ENCODE measurements at regions not wholly inside any gene's neighbourhood (a gene's known extent, or its start where the extent isn't known, plus 50 kb on each side); places are given as distances from the start of the nearest gene placed in this dataset.

DNA sequence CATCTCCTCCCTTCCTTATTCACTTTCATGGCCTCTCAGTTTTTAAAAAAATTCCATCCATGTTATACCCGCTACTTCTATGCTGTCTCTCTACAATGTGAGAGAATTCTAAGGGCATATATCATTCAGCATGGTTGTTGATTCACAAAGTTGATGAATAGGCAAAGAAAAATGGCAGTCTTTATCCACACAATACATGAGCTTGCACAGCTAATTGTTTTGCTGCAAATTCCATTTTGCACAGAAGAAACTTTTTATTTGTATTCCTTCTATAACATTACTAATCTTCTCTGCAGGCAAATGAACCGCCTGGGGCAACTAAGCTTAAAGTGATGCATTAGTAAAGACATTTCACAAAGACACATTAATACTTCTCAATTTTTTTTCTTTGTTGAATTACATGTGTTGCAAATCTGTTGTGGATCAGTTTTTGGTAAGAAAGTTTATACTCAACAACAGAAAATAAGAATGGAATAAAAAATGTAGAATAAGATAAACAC, 196.9 kb downstream of the LIG4 start:
- CTCF ChIA-PET, result no interaction called here
- POLR2A ChIA-PET, result no interaction called here

DNA sequence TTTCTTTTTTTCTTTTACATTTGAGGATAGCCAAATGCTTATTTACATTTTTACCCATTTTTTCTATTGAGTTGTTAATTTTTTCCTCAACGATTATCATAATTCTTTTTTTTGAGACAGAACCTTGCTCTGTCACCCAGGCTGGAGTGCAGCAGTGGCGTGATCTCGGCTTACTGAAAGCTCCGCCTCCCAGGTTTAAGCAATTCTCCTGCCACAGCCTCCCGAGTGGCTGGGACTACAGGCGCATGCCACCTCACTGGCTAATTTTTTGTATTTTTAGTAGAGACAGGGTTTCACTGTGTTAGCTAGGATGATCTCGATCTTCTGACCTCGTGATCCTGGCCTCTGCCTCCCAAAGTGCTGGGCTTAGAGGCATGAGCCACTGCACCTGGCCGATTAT, 208.7 kb downstream of the LIG4 start:
- POLR2A ChIA-PET, result no interaction called here
- CTCF ChIA-PET, result no interaction called here

DNA sequence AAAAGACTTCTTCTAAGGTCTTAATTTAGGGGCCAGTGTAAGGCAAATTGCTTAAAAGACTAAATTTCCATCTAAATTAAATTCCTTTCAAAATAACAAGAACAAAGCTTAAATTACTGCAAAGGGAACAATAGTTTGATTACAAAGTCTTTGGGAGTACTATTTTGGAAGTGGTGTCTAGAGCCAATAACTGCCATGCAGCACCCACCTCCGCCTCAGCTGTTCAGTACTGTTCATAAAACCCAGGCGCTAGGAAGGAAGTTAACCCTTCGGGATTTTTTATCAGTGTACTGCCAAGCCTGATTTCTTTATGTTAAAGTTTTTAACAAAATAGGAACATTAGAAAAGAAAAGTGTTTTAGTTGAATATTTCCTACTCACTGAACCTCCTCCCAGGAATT, 210.1 kb downstream of the LIG4 start:
- ChIA-PET POLR2A (no interaction called here), CTCF (no interaction called here)

DNA sequence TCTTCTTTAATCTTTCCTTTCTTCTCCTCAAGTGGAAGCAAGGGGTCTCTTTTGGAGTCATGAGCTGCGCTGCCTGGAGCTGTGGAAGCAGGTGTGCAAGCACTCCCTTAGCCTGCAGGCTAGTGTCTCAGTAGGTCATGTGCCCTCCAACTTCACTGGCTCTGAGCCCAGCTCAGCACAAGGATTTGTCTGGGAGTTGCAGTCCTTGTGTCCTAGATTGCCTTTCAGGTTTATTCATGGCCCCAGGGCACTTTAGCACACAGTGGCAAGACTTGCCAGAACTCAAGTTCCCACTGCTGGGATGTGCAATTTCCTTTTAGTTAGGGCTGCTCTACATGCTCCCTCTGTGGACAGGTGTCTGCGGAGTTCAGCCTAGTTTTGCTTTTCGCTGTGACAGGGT, 211.7 kb downstream of the LIG4 start:
- ChIA-PET CTCF (no interaction called here), POLR2A (no interaction called here)

DNA sequence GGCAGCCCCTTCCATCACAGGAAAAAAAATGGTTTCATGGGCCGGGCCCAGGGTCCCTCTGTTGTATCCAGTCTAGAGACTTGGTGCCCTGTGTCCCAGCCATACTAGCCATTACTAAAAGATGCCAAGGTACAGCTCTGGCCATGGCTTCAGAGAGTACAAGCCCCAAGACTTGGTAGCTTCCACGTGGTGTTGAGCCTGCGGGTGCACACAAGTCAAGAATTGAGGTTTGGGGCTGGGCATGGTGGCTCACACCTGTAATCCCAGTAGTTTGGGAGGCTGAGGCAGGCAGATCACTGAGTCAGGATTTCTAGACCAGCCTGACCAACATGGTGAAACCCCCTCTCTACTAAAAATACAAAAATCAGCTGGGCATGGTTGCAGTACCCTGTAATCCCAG, 214.3 kb downstream of the LIG4 start:
- POLR2A ChIA-PET, result no interaction called here
- CTCF ChIA-PET, result no interaction called here

DNA sequence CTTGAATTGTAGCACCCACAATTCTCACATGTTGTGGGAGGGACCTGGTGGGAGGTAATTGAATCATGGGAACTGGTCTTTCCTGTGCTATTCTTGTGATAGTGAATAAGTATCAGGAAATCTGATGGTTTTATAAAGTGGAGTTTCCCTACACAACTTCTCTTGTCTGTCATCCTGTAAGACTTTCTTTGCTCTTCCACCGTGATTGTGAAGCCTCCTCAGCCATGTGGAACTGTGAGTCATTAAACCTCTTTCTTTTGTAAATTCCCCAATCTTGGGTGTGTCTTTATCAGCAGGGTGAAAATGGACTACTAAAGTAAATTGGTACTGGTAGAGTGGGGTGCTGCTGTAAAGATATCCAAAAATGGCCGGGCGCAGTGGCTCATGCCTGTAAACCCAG, 215.6 kb downstream of the LIG4 start:
- ChIA-PET POLR2A (no interaction called here), CTCF (no interaction called here)

DNA sequence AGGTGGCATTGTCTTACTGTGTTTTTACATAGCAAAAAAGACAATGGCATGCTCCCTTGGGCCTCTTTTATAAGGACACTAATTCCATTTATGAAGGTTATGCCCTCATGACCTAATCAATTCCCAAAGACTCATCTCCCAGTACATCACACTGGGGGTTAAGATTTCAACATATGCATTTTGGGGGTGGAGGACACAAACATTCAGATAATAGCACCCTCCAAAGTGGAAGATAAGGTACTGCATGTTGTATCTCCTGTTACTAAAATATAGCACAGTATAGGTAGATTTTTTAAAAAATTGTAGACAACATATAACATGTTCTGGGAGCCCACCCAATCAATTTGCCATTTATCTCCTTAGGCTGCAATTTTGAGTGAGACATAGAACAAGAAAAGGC, 221.2 kb downstream of the LIG4 start:
- ChIA-PET POLR2A (no interaction called here), CTCF (no interaction called here)

DNA sequence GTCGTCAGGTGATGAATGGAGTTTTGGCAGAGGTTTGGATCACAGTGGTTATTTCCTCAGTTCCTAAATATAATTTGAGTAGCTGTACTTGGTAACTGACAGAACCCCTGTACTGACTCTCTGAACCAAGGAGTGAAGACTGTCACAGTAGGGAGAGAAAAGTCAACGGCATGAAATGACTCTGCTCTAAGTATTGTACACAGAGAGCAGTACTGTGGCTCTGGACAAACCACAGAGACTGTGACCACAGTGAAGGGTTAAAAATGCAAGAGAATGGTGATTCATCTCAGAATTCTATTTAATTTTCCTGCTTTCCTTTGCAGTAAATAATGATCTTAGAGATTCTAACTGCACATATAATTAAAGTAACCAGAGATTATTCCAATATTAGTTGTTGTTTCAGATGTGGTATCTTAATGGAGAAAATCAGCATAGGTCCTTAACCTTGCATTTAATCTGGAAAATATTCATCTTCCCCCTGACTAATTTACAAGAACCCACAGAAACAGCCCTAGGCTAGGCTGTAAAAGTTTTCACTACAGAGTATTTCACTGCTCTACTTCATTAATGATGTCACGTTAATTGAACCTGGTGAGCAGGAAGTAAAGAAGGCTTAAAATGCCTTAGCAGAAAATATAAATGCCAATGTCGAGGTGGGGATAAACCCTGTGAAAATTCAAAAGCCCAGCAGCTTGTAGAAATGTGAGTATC, 221.9 kb downstream of the LIG4 start:
- CTCF ChIA-PET, result no interaction called here
- POLR2A ChIA-PET, result no interaction called here

DNA sequence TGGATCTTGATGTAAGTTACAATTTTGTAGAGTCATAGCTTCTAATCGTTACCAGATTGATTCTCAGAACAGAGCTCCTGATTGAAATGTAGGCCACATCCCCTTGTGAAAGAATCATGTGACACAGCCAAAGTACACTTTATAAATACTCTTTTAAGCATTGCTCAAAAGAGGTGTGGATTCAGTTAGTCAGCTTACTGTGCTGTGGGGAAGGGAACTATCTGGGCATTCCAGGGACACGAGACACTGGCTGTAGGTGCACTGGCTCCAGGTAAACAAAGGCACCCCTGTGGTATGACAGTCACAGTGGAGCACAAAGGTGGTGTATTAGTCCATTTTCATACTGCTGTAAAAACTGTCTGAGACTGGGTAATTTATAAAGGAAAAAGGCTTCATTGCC, 222.8 kb downstream of the LIG4 start:
- ChIA-PET POLR2A (no interaction called here), CTCF (no interaction called here)

DNA sequence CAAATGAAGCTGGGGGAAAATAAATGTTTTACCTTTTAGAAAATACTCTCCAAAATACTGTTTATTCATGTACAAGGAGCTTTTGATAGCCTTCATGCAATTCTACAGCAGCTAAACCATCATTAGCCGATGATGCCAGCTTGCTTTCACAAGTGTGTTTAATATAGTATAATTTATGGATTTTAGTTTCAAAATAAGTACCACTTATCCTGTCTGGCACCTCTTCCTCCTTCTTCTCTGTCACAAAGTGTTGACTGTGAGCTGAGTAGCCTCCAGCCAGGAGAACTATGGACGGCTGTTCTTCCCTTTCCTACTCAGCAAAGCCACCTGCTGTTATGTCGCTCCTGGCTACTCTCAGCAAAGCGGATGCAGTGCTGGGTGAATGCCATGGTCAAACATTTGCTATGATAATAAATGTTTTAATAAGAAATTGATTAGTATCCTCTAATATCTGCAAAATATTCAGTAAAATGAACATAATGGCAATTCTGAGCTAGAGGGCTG, 238.2 kb downstream of the LIG4 start:
- ChIA-PET CTCF (no interaction called here), POLR2A (no interaction called here)

DNA sequence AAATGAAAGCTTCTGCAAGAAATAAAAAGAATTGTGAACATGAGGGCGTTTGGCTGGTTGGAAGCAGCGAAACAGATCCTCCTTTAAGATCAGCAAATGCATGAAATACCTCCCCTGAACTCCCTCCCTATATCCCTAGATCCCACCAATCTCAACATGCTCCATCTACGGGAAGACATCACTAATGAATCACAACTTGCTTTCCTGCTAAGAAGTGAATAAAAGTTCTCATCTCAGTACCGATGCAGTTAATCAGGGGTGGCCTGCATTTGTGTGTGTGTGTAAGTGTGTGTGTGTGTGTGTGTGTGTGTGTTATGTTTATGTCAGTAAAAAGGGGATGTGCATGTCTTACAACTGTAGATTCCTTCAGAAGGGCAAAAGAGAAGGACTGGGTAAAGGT, 238.7 kb downstream of the LIG4 start:
- ChIA-PET POLR2A (no interaction called here), CTCF (no interaction called here)

DNA sequence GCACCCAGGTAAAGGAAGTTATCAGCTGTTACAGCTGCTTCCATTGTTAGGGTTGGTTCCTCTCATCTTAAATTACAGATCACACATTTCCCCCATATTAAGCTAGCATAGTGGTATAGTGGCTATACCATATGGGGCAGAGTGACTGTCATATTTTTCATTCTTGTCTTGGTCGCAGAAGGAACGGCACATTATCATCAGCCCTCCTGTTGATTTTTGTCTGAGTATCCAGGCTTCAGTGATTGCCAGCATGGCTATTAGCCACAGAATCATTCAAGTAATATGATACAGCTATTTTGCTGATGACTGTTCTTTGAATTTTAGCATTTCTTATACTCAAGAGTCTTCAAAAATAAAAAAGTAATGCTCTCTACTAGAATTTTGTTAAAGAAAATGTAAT, 240.9 kb downstream of the LIG4 start:
- ChIA-PET POLR2A (no interaction called here), CTCF (no interaction called here)

DNA sequence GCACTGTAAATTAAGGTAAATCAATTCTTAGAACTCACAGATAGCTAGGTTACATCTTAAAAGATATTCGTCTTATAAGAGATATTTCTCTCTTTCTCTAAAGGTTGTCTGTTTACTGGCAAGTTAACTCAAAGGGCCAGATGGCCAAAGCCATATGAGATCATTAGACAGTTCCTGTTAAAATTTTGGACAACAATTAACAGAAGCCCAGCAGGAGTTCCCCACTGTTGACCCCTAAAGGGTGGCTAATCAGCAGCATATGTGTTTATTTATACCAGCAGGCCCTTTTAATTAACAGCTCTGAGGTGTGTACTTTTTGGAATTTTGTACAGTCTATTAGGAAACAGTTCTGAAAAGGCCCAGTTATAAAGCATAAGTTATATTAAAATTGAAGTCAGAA, 245.8 kb downstream of the LIG4 start:
- CTCF ChIA-PET, result no interaction called here
- POLR2A ChIA-PET, result no interaction called here

DNA sequence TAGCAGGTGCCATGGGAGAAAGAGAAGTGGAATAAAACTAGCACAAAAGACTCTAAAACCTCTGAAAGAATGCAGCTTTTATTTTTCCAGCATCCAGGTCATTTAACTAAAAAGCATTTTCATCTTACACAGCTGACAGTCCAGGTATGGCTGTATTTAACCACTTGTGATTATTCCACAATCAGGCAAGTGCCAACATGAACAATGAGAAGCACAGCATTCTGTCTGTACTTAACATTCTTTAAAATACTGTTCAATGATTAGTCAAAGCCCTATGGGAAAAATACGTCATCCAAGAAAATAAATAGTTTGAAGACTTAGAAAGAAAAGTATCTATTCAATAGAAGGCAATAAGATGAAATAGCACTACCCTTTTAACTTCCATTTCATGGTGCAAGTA, 246.9 kb downstream of the LIG4 start:
- POLR2A ChIA-PET, result no interaction called here
- CTCF ChIA-PET, result no interaction called here

DNA sequence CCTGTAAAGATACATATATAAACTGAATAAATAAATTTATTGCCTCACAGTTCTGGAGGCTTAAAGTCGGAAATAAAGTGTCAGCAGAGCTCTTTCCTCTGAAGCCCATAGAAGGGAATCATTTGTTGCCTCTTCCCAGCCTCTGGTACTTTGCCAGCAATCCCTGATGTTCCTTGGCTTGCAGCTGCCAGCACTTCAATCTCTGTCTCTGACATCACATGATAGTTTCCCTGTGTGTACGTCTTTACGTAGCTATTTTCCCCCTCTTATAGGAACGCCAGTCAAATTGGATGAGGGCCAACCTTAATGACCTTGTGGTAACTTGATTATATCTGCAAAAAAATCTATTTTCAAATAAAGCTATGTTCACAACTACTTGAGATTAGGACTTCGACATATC, 250.9 kb downstream of the LIG4 start:
- ChIA-PET POLR2A (no interaction called here), CTCF (no interaction called here)

DNA sequence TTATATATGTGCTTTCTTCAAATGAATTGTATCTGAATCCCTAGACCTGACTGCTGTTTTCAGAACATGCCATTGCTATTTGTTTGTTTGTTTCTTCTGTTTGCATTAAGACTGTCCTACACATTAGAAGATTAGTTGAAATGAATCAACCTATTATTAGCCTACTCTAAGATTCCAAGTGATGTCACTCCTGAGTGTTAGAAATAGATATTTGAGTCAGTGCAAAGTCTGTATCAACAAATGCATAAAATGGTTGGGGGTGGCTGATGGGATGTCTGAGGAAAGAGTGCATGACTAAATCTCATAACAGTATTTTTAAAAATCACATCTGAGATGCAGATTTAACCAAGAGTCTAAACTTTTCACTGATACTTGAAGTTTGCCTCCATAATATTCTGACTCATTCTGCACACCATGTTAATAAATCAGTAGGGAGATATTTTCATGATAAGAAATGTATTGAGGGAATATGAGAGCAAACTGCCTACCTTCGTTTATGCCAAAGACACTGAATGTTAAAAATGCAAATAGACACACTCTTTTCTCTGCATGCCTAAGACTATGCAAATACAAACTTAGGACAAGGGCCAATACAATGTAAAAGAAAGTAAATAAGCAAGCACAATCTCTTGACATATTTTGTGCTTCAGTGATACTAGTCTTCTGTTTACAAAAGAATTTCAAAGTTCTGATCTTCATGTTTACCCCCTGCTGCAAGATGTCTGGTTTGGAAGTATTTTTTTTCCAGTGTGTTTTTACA, 253.3 kb downstream of the LIG4 start:
- ChIA-PET POLR2A (no interaction called here), CTCF (no interaction called here)

DNA sequence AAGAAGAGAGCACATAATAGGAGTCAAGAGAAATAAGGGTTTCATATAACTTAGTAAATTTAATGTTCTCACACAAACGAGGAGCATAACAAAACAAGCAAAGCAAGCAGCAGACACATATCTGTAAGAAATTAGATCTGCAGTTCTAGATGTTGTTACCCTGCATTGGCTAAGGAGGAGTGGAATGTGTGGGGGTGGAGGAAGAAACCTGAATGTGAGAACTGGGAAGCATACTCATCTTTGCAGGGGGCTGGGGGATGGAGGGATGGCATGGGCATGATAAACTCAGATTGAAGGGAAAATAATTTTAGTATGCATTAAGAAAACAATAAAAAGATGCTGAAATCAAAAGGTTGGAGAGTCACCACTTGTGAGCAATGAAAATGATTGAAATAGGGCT, 255.0 kb downstream of the LIG4 start:
- POLR2A ChIA-PET, result no interaction called here

DNA sequence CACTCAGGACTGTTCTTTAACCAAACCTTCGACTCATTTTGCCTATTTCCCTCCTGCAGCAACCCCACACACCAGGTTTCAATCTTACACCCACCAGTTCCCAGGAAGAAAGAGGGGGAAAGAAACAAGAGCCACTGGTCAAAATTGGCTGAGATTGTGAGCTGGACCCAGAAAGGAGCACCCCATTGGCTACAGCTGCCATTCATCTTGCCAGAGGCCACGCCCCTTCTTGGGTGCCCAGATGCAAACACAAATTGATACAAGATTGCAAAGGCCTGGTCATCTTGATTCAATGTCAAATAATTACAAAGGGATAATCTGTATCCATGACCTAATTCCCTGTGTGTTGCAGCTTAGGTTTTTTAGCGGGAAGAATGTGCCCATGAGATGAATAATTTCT, 258.4 kb downstream of the LIG4 start:
- POLR2A ChIA-PET, result no interaction called here

More for the DNA sequence above, 255.0 kb downstream of the LIG4 start:
- CTCF ChIA-PET, result no interaction called here

DNA sequence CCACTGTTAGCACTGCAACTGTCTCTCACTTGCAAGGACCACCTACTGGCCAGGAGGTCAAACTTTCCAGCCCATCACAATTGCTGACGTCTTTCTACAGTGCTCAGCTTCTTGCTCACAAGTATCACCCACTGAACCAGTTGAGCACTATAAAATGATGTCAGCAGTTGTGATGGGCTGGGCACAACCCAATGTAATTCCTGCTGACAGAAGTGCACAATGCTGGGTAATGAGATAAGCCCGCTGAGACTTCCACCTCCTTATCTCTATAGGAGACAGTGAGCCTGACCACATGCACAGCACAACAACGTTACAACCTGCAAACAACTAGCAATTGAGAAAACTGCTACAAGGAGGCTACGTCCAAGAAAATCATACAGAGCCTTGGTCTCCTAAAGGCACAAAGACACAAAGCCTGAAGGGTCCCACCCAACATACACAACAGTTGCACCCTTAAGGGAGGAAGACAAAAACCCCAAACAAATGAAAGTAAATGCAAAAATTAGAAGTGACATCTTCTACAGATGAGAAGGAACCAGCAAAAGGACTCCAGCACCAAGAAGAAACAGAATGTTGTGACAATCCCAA, 273.2 kb downstream of the LIG4 start:
- ChIA-PET CTCF (no interaction called here), POLR2A (no interaction called here)

More for the DNA sequence above, 258.4 kb downstream of the LIG4 start:
- CTCF ChIA-PET, result no interaction called here

DNA sequence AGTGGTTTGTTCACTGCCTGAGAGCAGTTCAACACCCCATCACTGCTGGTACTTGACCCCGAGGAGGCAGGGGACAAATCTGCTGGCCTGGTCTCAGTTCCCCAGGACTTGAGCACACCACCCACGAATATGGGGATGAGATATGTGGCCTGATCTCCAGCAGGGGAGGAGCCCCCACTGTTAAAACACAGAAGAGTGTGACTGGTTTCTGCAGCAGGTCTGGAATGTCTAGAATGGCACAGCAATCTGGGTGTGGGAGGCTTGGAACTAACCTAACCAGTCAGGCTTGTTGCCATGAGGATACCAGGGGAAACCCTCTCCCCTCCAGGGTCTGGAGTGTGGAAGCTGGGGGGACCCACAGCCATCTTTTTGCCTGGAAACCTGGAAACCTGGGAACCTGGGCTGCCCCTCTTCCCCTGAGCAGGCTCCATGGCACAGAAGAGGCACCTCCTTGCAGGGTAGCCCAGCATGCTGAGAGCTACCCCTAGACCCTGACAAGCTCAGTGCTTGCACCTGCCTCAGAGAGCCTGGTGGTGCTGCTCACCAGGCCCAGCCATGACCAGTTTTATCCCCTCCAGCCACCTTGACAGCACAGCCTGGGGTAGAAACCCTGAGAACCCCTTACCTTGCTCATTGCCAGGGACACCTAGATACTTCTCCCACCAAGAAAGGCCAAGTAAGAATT, 273.8 kb downstream of the LIG4 start:
- ChIA-PET CTCF (no interaction called here), POLR2A (no interaction called here)

DNA sequence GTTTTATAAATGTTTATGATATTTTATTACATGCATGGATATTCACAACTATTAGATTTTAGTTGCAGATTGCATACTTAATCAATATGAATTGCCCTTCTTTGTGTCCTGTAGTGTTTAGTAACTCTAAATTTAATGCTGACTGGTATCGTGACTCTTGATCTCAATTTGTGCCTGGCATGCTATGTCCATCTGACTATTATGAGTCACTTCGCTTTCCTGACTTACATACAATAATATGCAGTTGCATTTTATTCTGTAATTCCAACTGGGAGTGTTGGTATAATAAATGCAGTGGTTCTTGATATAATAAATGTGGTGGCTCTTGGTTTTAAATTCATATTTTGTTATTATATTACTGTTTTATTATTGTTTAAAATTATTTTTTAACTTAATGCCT, 277.5 kb downstream of the LIG4 start:
- POLR2A ChIA-PET, result no interaction called here
- CTCF ChIA-PET, result no interaction called here
